ENCODE measurements at regions not wholly inside any gene's neighbourhood (a gene's known extent, or its start where the extent isn't known, plus 50 kb on each side); places are given as distances from the start of the nearest gene placed in this dataset.

DNA sequence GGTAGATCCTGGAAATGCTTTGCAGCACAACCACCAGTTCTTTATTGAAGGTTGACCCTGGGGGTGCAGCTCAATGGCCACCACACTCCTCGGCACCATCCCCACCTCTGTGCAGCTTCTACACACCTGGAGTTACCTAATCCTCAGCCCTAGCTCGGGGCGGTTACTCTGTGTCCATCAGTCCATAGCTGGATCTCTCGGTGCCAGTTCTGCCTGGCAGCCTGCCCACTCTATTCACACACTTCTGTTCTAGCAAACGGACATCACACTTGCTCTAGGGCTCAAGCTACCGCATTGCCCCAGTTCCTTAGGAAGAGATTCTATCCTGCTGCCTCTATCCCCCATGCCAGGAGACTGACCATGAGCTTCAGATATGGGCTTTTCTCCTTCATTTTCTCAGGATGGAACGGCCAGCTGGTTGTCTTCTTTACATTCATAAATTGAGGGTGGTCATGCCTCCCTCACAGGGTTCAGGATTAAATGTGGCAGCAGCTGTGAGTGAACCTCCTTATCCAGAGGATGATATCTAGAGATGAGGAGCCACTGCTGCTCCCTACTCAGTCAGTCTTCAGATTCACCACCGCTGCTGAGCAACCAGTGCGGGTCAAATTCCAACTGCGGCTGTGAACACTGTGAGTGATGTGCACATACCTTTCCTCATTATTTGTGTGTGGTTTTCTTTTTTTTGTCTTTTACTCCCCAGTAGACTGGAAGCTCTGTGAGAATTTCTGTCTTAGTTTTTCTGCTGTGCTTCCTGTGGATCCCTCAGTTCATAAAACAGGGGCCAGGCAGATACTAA lies 66.9 kb upstream of the TRIB2 start:
- no peak for TF ChIP-seq CTCF (IDR thresholded peaks at IDR 0.05)
- no peak for TF ChIP-seq POLR2A (IDR thresholded peaks at IDR 0.05)

Measured in Peyer's patch (tissue), 4 donors.